HuH-7.5 (cell line): ENCODE measurements at regions not wholly inside any gene's neighbourhood (a gene's known extent, or its start where the extent isn't known, plus 50 kb on each side); places are given as distances from the start of the nearest gene placed in this dataset.
"Not testable (repeated sequence)": the region's sequence is repeated elsewhere in the genome, so short reads cannot be mapped to it uniquely, and the experiment has no call there.

Experiments
- DNase-seq: peaks from one replicate; pipeline ENCODE4 v3.0.0; 2011; ENCODE audit warnings: low spot score

GRCh38 chr10:94088926-94089381 lies 95.2 kb downstream of the PLCE1 start:
- no peak for DNase-seq

GRCh38 chr10:94091649-94092048 lies 97.9 kb downstream of the PLCE1 start:
- no peak for DNase-seq

GRCh38 chr10:94092848-94093247 lies 99.1 kb downstream of the PLCE1 start:
- DNase-seq, result no peak

- DNase-seq, result no peak
Observed at GRCh38 chr10:94093286-94093905, 99.7 kb downstream of the PLCE1 start.

- no peak for DNase-seq
Observed at GRCh38 chr10:94094540-94094939, 100.8 kb downstream of the PLCE1 start.

GRCh38 chr10:94097656-94098055 lies 103.9 kb downstream of the PLCE1 start:
- no peak for DNase-seq

GRCh38 chr10:94098896-94099295 lies 105.2 kb downstream of the PLCE1 start:
- no peak for DNase-seq

GRCh38 chr10:94101894-94102293 lies 108.2 kb downstream of the PLCE1 start:
- no peak for DNase-seq

- DNase-seq, result no peak
Observed at GRCh38 chr10:94102436-94102835, 108.7 kb downstream of the PLCE1 start.

- DNase-seq, result no peak
Observed at GRCh38 chr10:94103192-94103591, 109.5 kb downstream of the PLCE1 start.

GRCh38 chr10:94103801-94104221 lies 110.1 kb downstream of the PLCE1 start:
- no peak for DNase-seq

- no peak for DNase-seq
Observed at GRCh38 chr10:94104316-94105000, 110.7 kb downstream of the PLCE1 start.

- DNase-seq, result no peak
Observed at GRCh38 chr10:94105226-94105625, 111.5 kb downstream of the PLCE1 start.

GRCh38 chr10:94107191-94107590 lies 113.5 kb downstream of the PLCE1 start:
- no peak for DNase-seq

- DNase-seq, result no peak
Observed at GRCh38 chr10:94108200-94108599, 114.5 kb downstream of the PLCE1 start.

- DNase-seq, result no peak
Observed at GRCh38 chr10:94111367-94111766, 117.6 kb downstream of the PLCE1 start.

GRCh38 chr10:94112321-94112720 lies 118.6 kb downstream of the PLCE1 start:
- no peak for DNase-seq

GRCh38 chr10:94115725-94116124 lies 122.0 kb downstream of the PLCE1 start:
- DNase-seq, result no peak

- DNase-seq, result no peak
Observed at GRCh38 chr10:94116848-94117247, 123.1 kb downstream of the PLCE1 start.

GRCh38 chr10:94122211-94122610 lies 128.5 kb downstream of the PLCE1 start:
- DNase-seq, result no peak

GRCh38 chr10:94123258-94123995 lies 129.7 kb downstream of the PLCE1 start:
- peak; percentile 62 for DNase-seq

GRCh38 chr10:94124147-94124546 lies 130.4 kb downstream of the PLCE1 start:
- not testable (repeated sequence) for DNase-seq

GRCh38 chr10:94125268-94125667 lies 131.5 kb downstream of the PLCE1 start:
- DNase-seq, result not testable (repeated sequence)
